IMR-90 (cell line): ENCODE measurements at regions not wholly inside any gene's neighbourhood (a gene's known extent, or its start where the extent isn't known, plus 50 kb on each side); places are given as distances from the start of the nearest gene placed in this dataset.

ENCODE experiments used
- ATAC-seq: fragments of 200-7000 bp; cut with Tn5 transposase; 2 replicates; pipeline ENCODE4 v1.9.1; 2020; ENCODE audit warnings: low read depth, mild to moderate bottlenecking, moderate library complexity
- BruUV-seq: library from RNA; stranded (reverse); fragments of 400-500 nt; replicated peaks from 2 replicates; lab custom pipeline; 2021; lab: Mats Ljungman, UMichigan
- CTCF ChIA-PET: fragments of 300-600 bp; formaldehyde crosslinking; extraction: SDS; loops from one replicate; lab custom pipeline; 2021; ENCODE audit warnings: antibody characterized with exemption; lab: Yijun Ruan, JAX
- POLR2A ChIA-PET: fragments of 300-600 bp; sonication (Branson Sonifier 250); formaldehyde crosslinking; loops from one replicate; lab custom pipeline; 2022; ENCODE audit warnings: antibody characterized with exemption; ENCODE audit not compliant: unreplicated experiment; lab: Charles Lee
- DNase-seq: peaks from one replicate; pipeline ENCODE4 v3.0.0; 2013
- H2AFZ ChIP-seq: replicated peaks from 2 replicates; pipeline ENCODE3; 2013; ENCODE audit warnings: low read length, mild to moderate bottlenecking; ENCODE audit not compliant: poor library complexity
- H2AK5ac ChIP-seq: 2 replicates; pipeline ENCODE4 v1.6.1; 2013; ENCODE audit warnings: low read depth, low read length, inconsistent platforms
- H2AK9ac ChIP-seq: replicated peaks from 2 replicates; pipeline ENCODE3; 2013; ENCODE audit warnings: mild to moderate bottlenecking, low read depth, low read length, moderate library complexity; ENCODE audit not compliant: poor library complexity
- H2BK120ac ChIP-seq: 2 replicates; pipeline ENCODE4 v1.6.1; 2013; ENCODE audit warnings: low read depth, low read length, inconsistent platforms
- H2BK15ac ChIP-seq: 3 replicates; pipeline ENCODE4 v1.6.1; 2013; ENCODE audit warnings: low read depth, low read length, inconsistent platforms
- H2BK20ac ChIP-seq: 2 replicates; pipeline ENCODE4 v1.6.1; 2013; ENCODE audit warnings: low read depth, mild to moderate bottlenecking, inconsistent platforms, low read length, moderate library complexity
- H2BK5ac ChIP-seq: 2 replicates; pipeline ENCODE4 v1.6.1; 2013; ENCODE audit warnings: mild to moderate bottlenecking, low read depth, low read length, inconsistent platforms; ENCODE audit not compliant: poor library complexity, severe bottlenecking
- H3K14ac ChIP-seq: replicated peaks from 2 replicates; pipeline ENCODE4 v1.6.1; 2013; ENCODE audit warnings: low read depth, low read length, inconsistent platforms
- H3K18ac ChIP-seq: 2 replicates; pipeline ENCODE4 v1.6.1; 2013; ENCODE audit warnings: low read depth, low read length, control low read depth
- H3K23ac ChIP-seq: 2 replicates; pipeline ENCODE4 v1.6.1; 2013; ENCODE audit warnings: low read depth, low read length, inconsistent platforms
- H3K27ac ChIP-seq: 2 replicates; pipeline ENCODE4 v1.5.1; 2013; ENCODE audit warnings: mild to moderate bottlenecking, control low read depth, low read length; ENCODE audit not compliant: insufficient read depth
- H3K27me3 ChIP-seq: 2 replicates; pipeline ENCODE4 v1.6.1; 2013; ENCODE audit warnings: low read length; ENCODE audit not compliant: control insufficient read depth, insufficient read depth
- H3K36me3 ChIP-seq: 2 replicates; pipeline ENCODE4 v1.6.1; 2013; ENCODE audit warnings: low read length, mixed read lengths; ENCODE audit not compliant: control insufficient read depth, insufficient read depth
- H3K4ac ChIP-seq: 2 replicates; pipeline ENCODE4 v1.6.1; 2013; ENCODE audit warnings: low read depth, low read length, inconsistent platforms
- H3K4me1 ChIP-seq: 2 replicates; pipeline ENCODE4 v1.6.1; 2013; ENCODE audit warnings: low read length, mixed read lengths; ENCODE audit not compliant: control insufficient read depth, insufficient read depth
- H3K4me2 ChIP-seq: 2 replicates; pipeline ENCODE4 v1.6.1; 2013; ENCODE audit warnings: low read depth, mild to moderate bottlenecking, control low read depth, low read length, moderate library complexity
- H3K4me3 ChIP-seq: 2 replicates; pipeline ENCODE4 v1.5.1; 2013; ENCODE audit warnings: low read depth, mild to moderate bottlenecking, control low read depth, low read length, moderate library complexity; ENCODE audit not compliant: insufficient read depth
- H3K56ac ChIP-seq: 2 replicates; pipeline ENCODE4 v1.6.1; 2013; ENCODE audit warnings: low read length, inconsistent platforms; ENCODE audit not compliant: insufficient read depth; ENCODE audit errors: extremely low read depth
- H3K79me1 ChIP-seq, 2 experiments: 2 replicates each; pipeline ENCODE4 v1.6.1; 2013; ENCODE audit warnings: low read length in 2 of 2, inconsistent platforms in 1 of 2, low read depth in 1 of 2
- H3K9ac ChIP-seq: 2 replicates; pipeline ENCODE4 v1.6.1; 2013; ENCODE audit warnings: low read depth, low read length, control low read depth
- H3K9me1 ChIP-seq: 2 replicates; pipeline ENCODE4 v1.6.1; 2013; ENCODE audit warnings: low read length, inconsistent platforms; ENCODE audit not compliant: insufficient read depth
- H3K9me3 ChIP-seq: 2 replicates; pipeline ENCODE4 v1.6.1; 2013; ENCODE audit warnings: low read length; ENCODE audit not compliant: control insufficient read depth, insufficient read depth
- H4K20me1 ChIP-seq: 2 replicates; pipeline ENCODE4 v1.6.1; 2013; ENCODE audit warnings: low read length, inconsistent platforms; ENCODE audit not compliant: insufficient read depth
- H4K5ac ChIP-seq: 2 replicates; pipeline ENCODE4 v1.6.1; 2013; ENCODE audit warnings: mild to moderate bottlenecking, low read depth, low read length, control low read depth
- H4K8ac ChIP-seq, 2 experiments: 2 replicates each; pipeline ENCODE4 v1.6.1; 2013; ENCODE audit warnings: low read depth in 2 of 2, low read length in 2 of 2, control low read depth in 1 of 2, inconsistent platforms in 1 of 2
- H4K91ac ChIP-seq: 2 replicates; pipeline ENCODE4 v1.6.1; 2013; ENCODE audit warnings: low read depth, low read length, inconsistent platforms; ENCODE audit not compliant: insufficient read depth
- BHLHE40 ChIP-seq: fragments of 150-350 bp; IDR thresholded peaks from 2 replicates; pipeline ENCODE4 v1.6.1; 2016; ENCODE audit warnings: mild to moderate bottlenecking, low read depth, low read length
- ELK1 ChIP-seq: fragments of 150-350 bp; IDR thresholded peaks from 2 replicates; pipeline ENCODE4 v1.6.1; 2016; ENCODE audit warnings: low read depth, mild to moderate bottlenecking, low read length, moderate library complexity, borderline replicate concordance
- FOS ChIP-seq: fragments of 150-350 bp; IDR thresholded peaks from 2 replicates; pipeline ENCODE4 v1.6.1; 2016; ENCODE audit warnings: low read depth, low read length
- MAFK ChIP-seq: IDR thresholded peaks from 2 replicates; pipeline ENCODE4 v1.6.1; 2012; ENCODE audit warnings: low read depth, low read length, improper control_type of control experiment
- NFE2L2 ChIP-seq: fragments of 150-350 bp; IDR thresholded peaks from 2 replicates; pipeline ENCODE4 v1.6.1; 2016; ENCODE audit warnings: low read depth, mild to moderate bottlenecking, low read length
- RCOR1 ChIP-seq: IDR thresholded peaks from 2 replicates; pipeline ENCODE4 v1.6.1; 2012; ENCODE audit warnings: mild to moderate bottlenecking, low read length, improper control_type of control experiment; ENCODE audit not compliant: insufficient replicate concordance
- RFX5 ChIP-seq: IDR thresholded peaks from 2 replicates; pipeline ENCODE4 v1.8.0; 2012; ENCODE audit warnings: low read depth, mild to moderate bottlenecking, low read length, moderate library complexity
- USF2 ChIP-seq: fragments of 150-350 bp; IDR thresholded peaks from 2 replicates; pipeline ENCODE4 v1.6.1; 2017; ENCODE audit warnings: mild to moderate bottlenecking, antibody characterized with exemption, low read length, low read depth
- WGBS, 2 experiments: methylation state at CpG; one replicate each; pipeline versions ENCODE4 v1.1.5 to v1.1.7; 2013; ENCODE audit warnings: missing lambda C conversion rate in 2 of 2; ENCODE audit not compliant: insufficient read length in 1 of 2; ENCODE audit errors: extremely low coverage in 2 of 2; 5-methylcytosine and 5-hydroxymethylcytosine counted together
- dilution Hi-C: fragments of 300-500 bp; cut with HindIII; formaldehyde crosslinking; loops from one replicate; pipeline ENCODE4 v1.14.3; 2018; ENCODE audit warnings: low sequenced_read_pairs; ENCODE audit not compliant: unreplicated experiment
- in situ Hi-C: fragments of 300-500 bp; cut with MboI; formaldehyde crosslinking; loops from 3 replicates; pipeline ENCODE4 v1.14.3; 2019; ENCODE audit warnings: low sequenced_read_pairs, inconsistent platforms, mixed read lengths
- intact Hi-C: fragments of 100-400 bp; cut with micrococcal nuclease; formaldehyde crosslinking; loops from 2 replicates; pipeline ENCODE4 v1.10.0; 2022

GRCh38 chr6:146923205-146923833 is 280.9 kb upstream of the STXBP5 start:
- no peak overlapping the region for H3K23ac ChIP-seq
- no peak overlapping the region for H2BK5ac ChIP-seq
- no peak overlapping the region for H4K91ac ChIP-seq
- H3K27me3 ChIP-seq = no peaks in the 10 kb centered on the region
- no peak overlapping the region for H3K4me2 ChIP-seq
- H3K4ac ChIP-seq = no peak overlapping the region
- H3K9ac ChIP-seq = no peak overlapping the region
- no peak overlapping the region for H2BK20ac ChIP-seq
- H3K79me1 ChIP-seq = no peaks in the 10 kb centered on the region
- ATAC-seq (no peak), DNase-seq (no peak)
- BruUV-seq = no TSS peak
- no peak overlapping the region for H3K14ac ChIP-seq
- intact Hi-C loops (no loop called here), in situ Hi-C loops (loop anchor here (25.0 kb wide), 1 partner anchor 289 kb away; the partner anchor contains the start of gene STXBP5), dilution Hi-C loops (no loop called here)
- H4K8ac ChIP-seq = no peak overlapping the region
- H3K36me3 ChIP-seq = no peaks in the 10 kb centered on the region
- H3K9me3 ChIP-seq = no peaks in the 10 kb centered on the region
- ChIA-PET POLR2A (no interaction called here), CTCF (no interaction called here)
- no peak overlapping the region for H2BK15ac ChIP-seq
- no peaks in the 10 kb centered on the region for H3K4me1 ChIP-seq
- no peaks in the 10 kb centered on the region for H4K20me1 ChIP-seq
- H3K56ac ChIP-seq = no peak overlapping the region; the same call in 1 of the 2 replicates
- no CpG with 5 or more reads among the region's 2 CpGs for WGBS, 2 experiments
- H3K18ac ChIP-seq = no peak overlapping the region
- no peak overlapping the region for H3K27ac ChIP-seq
- TF ChIP-seq MAFK (no peak), NFE2L2 (no peak), ELK1 (no peak), RFX5 (no peak), USF2 (no peak), FOS (no peak), RCOR1 (no peak), BHLHE40 (no peak)
- H2AK9ac ChIP-seq = no peak overlapping the region
- H3K9me1 ChIP-seq = no peaks in the 10 kb centered on the region; the same call in 1 of the 2 replicates
- H2AFZ ChIP-seq = no peak overlapping the region
- no peak overlapping the region for H2BK120ac ChIP-seq
- H4K5ac ChIP-seq = no peak overlapping the region
- H3K4me3 ChIP-seq = no peak overlapping the region
- H2AK5ac ChIP-seq = no peak overlapping the region
